ENCODE measurements at regions not wholly inside any gene's neighbourhood (a gene's known extent, or its start where the extent isn't known, plus 50 kb on each side); places are given as distances from the start of the nearest gene placed in this dataset.

DNA sequence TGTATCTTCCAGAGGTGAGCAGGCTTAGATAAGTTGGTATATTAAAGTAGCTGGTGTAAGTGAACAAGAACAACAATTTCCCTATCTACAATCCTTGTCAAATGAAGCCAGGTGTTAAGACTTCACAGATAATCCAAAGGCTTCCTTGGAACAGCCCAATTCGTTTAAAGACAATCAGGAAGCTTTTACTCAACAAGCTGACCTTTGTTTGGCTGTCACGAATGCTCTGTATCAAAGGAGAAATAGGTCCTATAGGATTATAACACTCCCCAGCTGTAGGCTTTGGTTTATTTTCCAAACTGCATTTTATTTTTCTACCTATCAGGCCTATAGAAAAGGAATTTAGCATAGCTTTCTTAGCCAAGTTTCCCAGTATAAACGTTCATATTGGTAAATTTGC, 766.5 kb upstream of the GOT2 start:
- TF ChIP-seq POLR2AphosphoS5 (IDR thresholded peaks at IDR 0.05) (no peak), POLR2A (IDR thresholded peaks at IDR 0.05) (no peak)
- TF ChIP-seq, protein P1, sequence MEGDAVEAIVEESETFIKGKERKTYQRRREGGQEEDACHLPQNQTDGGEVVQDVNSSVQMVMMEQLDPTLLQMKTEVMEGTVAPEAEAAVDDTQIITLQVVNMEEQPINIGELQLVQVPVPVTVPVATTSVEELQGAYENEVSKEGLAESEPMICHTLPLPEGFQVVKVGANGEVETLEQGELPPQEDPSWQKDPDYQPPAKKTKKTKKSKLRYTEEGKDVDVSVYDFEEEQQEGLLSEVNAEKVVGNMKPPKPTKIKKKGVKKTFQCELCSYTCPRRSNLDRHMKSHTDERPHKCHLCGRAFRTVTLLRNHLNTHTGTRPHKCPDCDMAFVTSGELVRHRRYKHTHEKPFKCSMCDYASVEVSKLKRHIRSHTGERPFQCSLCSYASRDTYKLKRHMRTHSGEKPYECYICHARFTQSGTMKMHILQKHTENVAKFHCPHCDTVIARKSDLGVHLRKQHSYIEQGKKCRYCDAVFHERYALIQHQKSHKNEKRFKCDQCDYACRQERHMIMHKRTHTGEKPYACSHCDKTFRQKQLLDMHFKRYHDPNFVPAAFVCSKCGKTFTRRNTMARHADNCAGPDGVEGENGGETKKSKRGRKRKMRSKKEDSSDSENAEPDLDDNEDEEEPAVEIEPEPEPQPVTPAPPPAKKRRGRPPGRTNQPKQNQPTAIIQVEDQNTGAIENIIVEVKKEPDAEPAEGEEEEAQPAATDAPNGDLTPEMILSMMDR (IDR thresholded peaks at IDR 0.05): no peak

All from upper lobe of left lung (tissue), 4 donors.